Psoas muscle (tissue), 7 donors: ENCODE measurements at regions not wholly inside any gene's neighbourhood (a gene's known extent, or its start where the extent isn't known, plus 50 kb on each side); places are given as distances from the start of the nearest gene placed in this dataset.
"Not testable (repeated sequence)": the region's sequence is repeated elsewhere in the genome, so short reads cannot be mapped to it uniquely, and the experiment has no call there.

ENCODE experiments used
- ATAC-seq, 4 donors: fragments of 200-7000 bp; cut with Tn5 transposase; one replicate each; pipeline ENCODE4 v1.9.1; 2020; ENCODE audit warnings: moderate library complexity in 3 of 4, mild to moderate bottlenecking in 2 of 4
- DNase-seq, 2 donors: peaks; one replicate each; pipeline ENCODE4 v3.0.0-alpha.2; 2020
- H3K27ac ChIP-seq: fragments of 200-600 bp; one replicate; pipeline ENCODE4 v1.8.0; 2022
- H3K27me3 ChIP-seq, 3 donors: fragments of 200-600 bp in 1 of 3; one replicate each; pipeline versions ENCODE4 v1.6.1 to v1.8.0; 2013 to 2022; ENCODE audit warnings: low read length in 2 of 3, mild to moderate bottlenecking in 2 of 3, moderate library complexity in 1 of 3; ENCODE audit not compliant: insufficient read depth in 3 of 3
- H3K36me3 ChIP-seq, 2 donors: fragments of 200-600 bp in 1 of 2; one replicate each; pipeline versions ENCODE4 v1.6.1 to v1.8.0; 2013 to 2022; ENCODE audit warnings: low read depth in 1 of 2, mild to moderate bottlenecking in 1 of 2, moderate library complexity in 1 of 2; ENCODE audit not compliant: insufficient read depth in 1 of 2
- H3K4me1 ChIP-seq: fragments of 200-600 bp; one replicate; pipeline ENCODE4 v1.8.0; 2022
- H3K4me3 ChIP-seq: fragments of 200-600 bp; one replicate; pipeline ENCODE4 v1.8.0; 2022; ENCODE audit warnings: mild to moderate bottlenecking
- H3K9me3 ChIP-seq: fragments of 200-600 bp; one replicate; pipeline ENCODE4 v1.8.0; 2022
- WGBS, 3 donors: extraction: QIAGEN DNeasy Blood & Tissue Kit; methylation state at CpG; one replicate each; pipeline versions ENCODE4 v1.1.6 to v1.1.7; 2013; 5-methylcytosine and 5-hydroxymethylcytosine counted together
- intact Hi-C, 2 donors: fragments of 100-400 bp; cut with DNase I; formaldehyde crosslinking; loops; one replicate each; pipeline versions ENCODE4 v1.11.0 to v1.14.2; 2022
- TF ChIP-seq, protein P1 (sequence below): fragments of 200-600 bp; IDR thresholded peaks from one replicate; pipeline ENCODE4 v1.8.0; 2022; ENCODE audit warnings: antibody characterized with exemption
- donor health status: healthy with polysubstance abuse.
- donor health status: DM: no; HTN: no; CAD: no; lungs with moderate emphysema.
- donor health status: Bipolar disorder and iron deficiency.
- donor health status: healthy.
- donor health status: DM: yes; HTN: yes; CAD: no.
- donor health status: DM: no; HTN: no; CAD: no.
- donor health status: DM: yes; HTN: yes; CAD: no.

DNA sequence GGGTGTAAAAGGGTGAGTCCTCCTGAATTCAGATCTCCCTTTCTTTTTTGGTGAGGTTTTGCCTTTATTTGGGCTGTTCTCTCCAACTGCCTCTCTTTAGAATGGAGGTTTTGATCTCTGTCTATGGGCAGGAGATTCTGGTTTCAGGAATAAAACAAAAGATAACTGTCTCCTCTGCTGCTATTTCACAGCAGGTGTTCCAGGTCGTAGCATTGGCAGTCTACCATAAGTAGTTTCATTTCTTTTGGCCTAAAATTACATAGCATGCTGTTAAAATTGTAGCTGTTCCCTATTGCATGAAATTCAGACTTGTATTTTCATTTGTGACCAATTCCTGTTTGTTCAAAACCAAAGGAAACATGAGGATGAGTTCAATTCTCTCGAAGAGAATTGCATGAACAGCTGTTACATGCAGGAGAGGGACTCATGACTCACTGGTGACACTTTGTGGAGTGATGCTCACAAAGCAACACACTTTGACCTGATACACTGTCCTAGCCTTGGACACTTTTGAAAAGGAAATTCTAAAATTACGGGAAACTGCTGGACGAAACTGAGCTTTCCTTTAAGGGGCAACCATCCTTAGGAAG, 76.8 kb upstream of the SIRPG start:
- Histone ChIP-seq H3K4me1 (no peaks in the 10 kb centered on the region), H3K27me3 (peaks cover 0 to 8% (median 2%) of the 10 kb centered on the region in 3 donors), H3K4me3 (no peak overlapping the region), H3K9me3 (no peaks in the 10 kb centered on the region), H3K27ac (no peak overlapping the region), H3K36me3 (no peaks in the 10 kb centered on the region)
- DNase-seq (no peak), ATAC-seq (no peak)
- 24 to 30% (median 27%) methylated on average over 4 of the region's 4 CpGs for WGBS, 3 donors
- TF ChIP-seq, protein P1, sequence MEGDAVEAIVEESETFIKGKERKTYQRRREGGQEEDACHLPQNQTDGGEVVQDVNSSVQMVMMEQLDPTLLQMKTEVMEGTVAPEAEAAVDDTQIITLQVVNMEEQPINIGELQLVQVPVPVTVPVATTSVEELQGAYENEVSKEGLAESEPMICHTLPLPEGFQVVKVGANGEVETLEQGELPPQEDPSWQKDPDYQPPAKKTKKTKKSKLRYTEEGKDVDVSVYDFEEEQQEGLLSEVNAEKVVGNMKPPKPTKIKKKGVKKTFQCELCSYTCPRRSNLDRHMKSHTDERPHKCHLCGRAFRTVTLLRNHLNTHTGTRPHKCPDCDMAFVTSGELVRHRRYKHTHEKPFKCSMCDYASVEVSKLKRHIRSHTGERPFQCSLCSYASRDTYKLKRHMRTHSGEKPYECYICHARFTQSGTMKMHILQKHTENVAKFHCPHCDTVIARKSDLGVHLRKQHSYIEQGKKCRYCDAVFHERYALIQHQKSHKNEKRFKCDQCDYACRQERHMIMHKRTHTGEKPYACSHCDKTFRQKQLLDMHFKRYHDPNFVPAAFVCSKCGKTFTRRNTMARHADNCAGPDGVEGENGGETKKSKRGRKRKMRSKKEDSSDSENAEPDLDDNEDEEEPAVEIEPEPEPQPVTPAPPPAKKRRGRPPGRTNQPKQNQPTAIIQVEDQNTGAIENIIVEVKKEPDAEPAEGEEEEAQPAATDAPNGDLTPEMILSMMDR: no peak
- intact Hi-C loops: no loop called here

DNA sequence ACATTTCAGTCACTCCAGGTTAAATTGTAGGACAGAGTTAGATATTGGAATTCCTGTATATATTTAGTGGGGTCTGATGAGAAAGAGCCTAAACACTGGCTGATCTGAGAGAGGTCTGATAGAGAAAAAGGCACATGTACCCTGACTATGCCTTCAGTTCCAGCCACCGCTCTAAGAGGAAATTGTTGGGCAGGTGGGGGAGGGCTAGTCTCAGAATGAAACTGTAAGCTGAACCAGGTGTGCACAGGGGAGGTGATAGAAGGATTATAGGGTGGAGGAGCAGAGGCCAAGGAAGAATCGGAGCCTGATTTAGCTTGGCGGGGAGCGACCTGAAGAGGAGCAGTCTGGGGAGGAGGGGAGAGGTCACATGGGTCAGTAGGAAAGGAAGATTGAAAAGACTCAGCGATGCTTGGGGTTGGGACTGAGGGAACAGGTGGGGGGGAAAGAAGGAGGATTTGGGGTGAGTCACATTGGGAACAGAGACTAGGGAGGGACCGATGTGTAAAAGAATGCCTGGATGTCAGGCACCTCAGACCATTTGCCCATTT, 74.3 kb upstream of the SIRPG start:
- H3K4me1 ChIP-seq, DNase-seq, H3K27ac ChIP-seq, H3K4me3 ChIP-seq, intact Hi-C loops, H3K27me3 ChIP-seq, H3K36me3 ChIP-seq, H3K9me3 ChIP-seq, ATAC-seq: not testable (repeated sequence)
- 60 to 71% (median 63%) methylated on average over 6 of the region's 6 CpGs for whole genome bisulfite sequencing, 3 donors

DNA sequence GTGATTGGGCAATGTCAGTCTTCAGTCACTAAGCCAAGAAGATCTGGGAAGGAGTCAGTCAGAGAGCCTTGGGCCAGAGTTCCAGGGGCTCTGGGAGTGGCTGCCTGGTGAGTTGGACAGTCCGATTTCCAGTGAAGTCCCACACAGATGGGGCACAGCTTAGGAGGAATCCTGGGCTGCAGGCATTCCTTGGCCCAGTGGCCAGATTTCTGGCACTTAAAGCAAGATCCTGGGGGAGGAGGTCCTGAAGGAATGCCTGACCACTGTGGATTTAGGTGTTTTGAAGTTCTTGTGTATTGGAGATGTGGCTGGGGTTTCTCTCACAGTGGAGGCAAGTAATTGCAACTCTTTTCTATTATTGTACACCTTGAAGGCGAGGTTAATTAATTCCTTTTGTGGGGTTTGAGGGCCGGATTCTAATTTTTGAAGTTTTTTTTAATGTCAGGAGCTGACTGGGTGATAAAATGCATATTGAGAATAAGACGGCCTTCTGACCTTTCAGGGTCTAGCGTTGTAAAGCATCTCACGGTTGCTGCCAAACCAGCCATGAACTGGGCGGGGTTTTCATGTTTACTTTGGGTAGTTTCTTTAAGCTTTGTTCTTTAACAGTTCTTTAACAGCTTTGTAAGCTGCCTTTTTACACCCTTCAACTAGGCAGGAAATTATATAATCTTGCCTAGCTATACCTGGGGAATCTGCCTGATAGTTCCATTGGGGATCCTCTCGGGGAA, 73.6 kb upstream of the SIRPG start:
- H3K9me3 ChIP-seq, H3K4me3 ChIP-seq, H3K27me3 ChIP-seq, intact Hi-C loops, H3K27ac ChIP-seq, H3K4me1 ChIP-seq, DNase-seq, ATAC-seq, H3K36me3 ChIP-seq: not testable (repeated sequence)
- 37 to 50% (median 39%) methylated on average over 8 of the region's 8 CpGs for WGBS, 3 donors

DNA sequence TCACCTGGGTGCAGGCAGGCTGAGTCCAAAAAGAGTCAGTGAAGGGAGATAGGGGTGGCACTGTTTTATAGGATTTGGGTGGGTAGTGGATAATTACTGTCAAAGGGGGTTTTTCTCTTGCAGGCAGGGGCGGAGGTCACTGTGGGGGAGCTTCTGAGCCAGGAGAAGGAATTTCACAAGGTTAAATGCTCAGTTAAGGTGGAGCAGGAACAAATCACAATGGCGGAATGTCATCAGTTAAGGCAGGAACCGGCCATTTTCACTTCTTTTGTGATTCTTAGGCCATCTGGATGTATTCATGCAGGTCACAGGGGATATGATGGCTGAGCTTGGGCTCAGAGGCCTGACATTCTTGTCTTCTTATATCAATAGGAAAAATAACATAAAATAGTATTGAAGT, 69.7 kb upstream of the SIRPG start:
- not testable (repeated sequence) for H3K27me3 ChIP-seq, H3K4me3 ChIP-seq, H3K4me1 ChIP-seq, DNase-seq, H3K36me3 ChIP-seq, H3K9me3 ChIP-seq, ATAC-seq, H3K27ac ChIP-seq
- intact Hi-C loops: loop anchor here in 1 of 2 donors (10.0 kb wide), 1 partner anchor 63 kb away; no protein-coding TSS in a partner anchor
- WGBS, 3 donors: 74 to 78% (median 78%) methylated on average over 3 of the region's 3 CpGs

DNA sequence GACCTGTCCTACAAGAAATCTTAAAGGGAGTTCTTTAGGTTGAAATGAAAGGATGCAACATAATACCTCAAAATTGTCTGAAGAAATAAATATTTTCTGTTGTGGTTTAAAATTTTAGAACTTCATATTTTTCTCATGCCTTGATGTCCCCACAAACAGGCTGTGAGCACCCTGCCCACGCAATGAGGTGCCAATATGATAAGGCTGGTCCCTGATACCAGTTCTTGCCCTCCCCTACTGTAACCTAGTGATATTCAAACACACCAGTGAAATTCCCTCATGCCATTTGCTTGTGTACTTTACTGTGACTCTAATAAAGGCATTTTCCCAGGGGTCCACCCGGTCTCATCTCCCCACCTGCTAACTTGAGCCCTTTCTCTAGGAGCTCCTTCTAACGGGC, 67.3 kb upstream of the SIRPG start:
- ATAC-seq: no peak
- H3K4me1 ChIP-seq: no peaks in the 10 kb centered on the region
- no peaks in the 10 kb centered on the region for H3K36me3 ChIP-seq
- 69 to 77% (median 72%) methylated on average over 3 of the region's 3 CpGs for WGBS, 3 donors
- intact Hi-C loops: loop anchor here in 1 of 2 donors (10.0 kb wide), 1 partner anchor 60 kb away; no protein-coding TSS in a partner anchor
- peaks cover 0 to 3% (median under 1%) of the 10 kb centered on the region in 3 donors for H3K27me3 ChIP-seq
- no peaks in the 10 kb centered on the region for H3K9me3 ChIP-seq
- no peak overlapping the region for H3K27ac ChIP-seq
- DNase-seq: no peak
- TF ChIP-seq, protein P1: no peak
- no peak overlapping the region for H3K4me3 ChIP-seq

DNA sequence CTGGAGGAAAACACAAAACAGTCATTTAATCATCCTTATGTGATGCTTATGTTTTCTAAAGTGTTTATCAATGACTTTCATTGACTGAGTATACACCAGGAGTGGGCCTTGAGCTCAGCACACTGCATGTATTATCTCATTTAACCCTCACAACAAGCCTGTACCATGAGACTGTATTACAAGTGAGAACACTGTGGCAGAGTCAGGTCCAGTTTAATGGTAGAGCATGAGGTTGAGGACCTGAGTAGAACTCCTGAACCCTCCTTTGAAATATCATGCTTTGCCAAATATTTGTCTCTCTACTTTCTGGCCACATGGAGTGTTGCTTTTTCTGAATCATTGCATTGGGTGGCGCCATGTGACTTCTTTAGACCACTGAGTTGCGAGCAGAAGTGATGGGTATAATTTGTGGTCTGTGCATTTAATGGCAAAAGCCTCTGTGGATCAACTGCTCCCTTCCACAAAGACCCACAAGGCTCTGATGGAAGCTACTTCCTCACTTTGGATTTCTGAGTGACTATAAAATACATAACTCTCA, 65.0 kb upstream of the SIRPG start:
- H3K4me1 ChIP-seq: no peaks in the 10 kb centered on the region
- TF ChIP-seq, protein P1: no peak
- peaks cover 0 to 3% (median 0%) of the 10 kb centered on the region in 3 donors for H3K27me3 ChIP-seq
- ATAC-seq (no peak), DNase-seq (no peak)
- intact Hi-C loops: loop anchor here in 1 of 2 donors (10.0 kb wide), 1 partner anchor 58 kb away; no protein-coding TSS in a partner anchor
- 68 to 79% (median 75%) methylated on average over 2 of the region's 2 CpGs for WGBS, 3 donors
- no peak overlapping the region for H3K27ac ChIP-seq
- no peak overlapping the region for H3K4me3 ChIP-seq
- no peaks in the 10 kb centered on the region for H3K9me3 ChIP-seq
- H3K36me3 ChIP-seq: no peaks in the 10 kb centered on the region
